ENCODE measurements at regions not wholly inside any gene's neighbourhood (a gene's known extent, or its start where the extent isn't known, plus 50 kb on each side); places are given as distances from the start of the nearest gene placed in this dataset.

GRCh38 chr12:33245434-33245833 lies 194.2 kb downstream of the SYT10 start:
- no peaks in the 10 kb centered on the region for H3K9me3 ChIP-seq
- ChIA-PET POLR2A (no interaction called here), CTCF (no interaction called here)
- no peak for TF ChIP-seq CTCF (IDR thresholded peaks at IDR 0.05; ENCODE audit: insufficient read depth in 1 of 2, low read depth in 1 of 2, low read length in 1 of 2, severe bottlenecking in 1 of 2, unreplicated experiment in 1 of 2)
- peaks cover 18% of the 10 kb centered on the region for H3K4me1 ChIP-seq
- H3K4me1 Mint-ChIP-seq (ENCODE audit: low read depth, unreplicated experiment) = peaks cover 11% of the 10 kb centered on the region
- DNase-seq = no peak
- no peaks in the 10 kb centered on the region for H3K36me3 ChIP-seq (ENCODE audit: control insufficient read depth, insufficient read depth, low read length)
- no peak overlapping the region for H3K27ac Mint-ChIP-seq (ENCODE audit: unreplicated experiment)
- intact Hi-C loops (cut with micrococcal nuclease; ENCODE audit: unreplicated experiment) = loop anchor here (5.0 kb wide), 1 partner anchor 298 kb away; no protein-coding TSS in a partner anchor
- no peaks in the 10 kb centered on the region for H3K27me3 ChIP-seq (replicated peaks; ENCODE audit: control insufficient read depth, insufficient read depth, low read length)
- no peak overlapping the region for H3K4me3 Mint-ChIP-seq (ENCODE audit: unreplicated experiment)
- no peaks in the 10 kb centered on the region for H3K9me3 Mint-ChIP-seq (ENCODE audit: unreplicated experiment)
- H3K27me3 Mint-ChIP-seq (ENCODE audit: insufficient read depth, unreplicated experiment) = no peaks in the 10 kb centered on the region
- no peak overlapping the region for H3K4me3 ChIP-seq (ENCODE audit: low read depth, low read length)
- BruUV-seq (replicated peaks) = no TSS peak
- no peaks in the 10 kb centered on the region for H3K36me3 Mint-ChIP-seq (ENCODE audit: insufficient read depth, unreplicated experiment)

DNA sequence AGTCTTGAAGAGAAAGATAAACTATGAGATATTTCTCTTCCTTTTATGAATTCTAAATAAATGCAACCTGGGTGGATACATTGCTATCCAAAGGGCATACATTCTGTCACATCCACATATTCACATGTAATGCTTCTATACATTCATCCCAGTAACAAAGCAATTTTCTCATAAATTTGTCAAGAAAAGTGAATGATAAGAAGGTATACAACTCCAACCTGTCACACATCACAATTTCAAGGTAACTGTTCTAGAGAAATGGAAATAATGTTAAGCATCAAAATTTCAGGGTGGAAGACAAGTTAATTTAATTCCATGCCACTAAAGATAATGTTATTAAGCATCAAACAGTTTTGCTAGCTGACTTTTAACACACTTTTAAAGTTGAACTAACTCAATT lies 212.9 kb downstream of the SYT10 start:
- H3K36me3 ChIP-seq (ENCODE audit: control insufficient read depth, insufficient read depth, low read length) = no peaks in the 10 kb centered on the region
- intact Hi-C loops (cut with micrococcal nuclease; ENCODE audit: unreplicated experiment) = no loop called here
- H3K27me3 ChIP-seq (replicated peaks; ENCODE audit: control insufficient read depth, insufficient read depth, low read length) = no peaks in the 10 kb centered on the region
- H3K27me3 Mint-ChIP-seq (ENCODE audit: insufficient read depth, unreplicated experiment) = no peaks in the 10 kb centered on the region
- peaks cover 19% of the 10 kb centered on the region for H3K9me3 Mint-ChIP-seq (ENCODE audit: unreplicated experiment)
- no peak overlapping the region for H3K4me3 ChIP-seq (ENCODE audit: low read depth, low read length)
- no peak overlapping the region for H3K4me3 Mint-ChIP-seq (ENCODE audit: unreplicated experiment)
- no TSS peak for BruUV-seq (replicated peaks)
- no peak overlapping the region for H3K27ac Mint-ChIP-seq (ENCODE audit: unreplicated experiment)
- CTCF ChIA-PET = no interaction called here
- no peaks in the 10 kb centered on the region for H3K4me1 ChIP-seq
- H3K4me1 Mint-ChIP-seq (ENCODE audit: low read depth, unreplicated experiment) = peaks cover 6% of the 10 kb centered on the region
- no peak for DNase-seq
- POLR2A ChIA-PET = no interaction called here
- H3K9me3 ChIP-seq = no peaks in the 10 kb centered on the region
- H3K36me3 Mint-ChIP-seq (ENCODE audit: insufficient read depth, unreplicated experiment) = no peaks in the 10 kb centered on the region
- no peak for TF ChIP-seq CTCF (IDR thresholded peaks at IDR 0.05; ENCODE audit: insufficient read depth in 1 of 2, low read depth in 1 of 2, low read length in 1 of 2, severe bottlenecking in 1 of 2, unreplicated experiment in 1 of 2)

GRCh38 chr12:33223956-33224355 lies 215.7 kb downstream of the SYT10 start:
- Histone ChIP-seq H3K36me3 (ENCODE audit: control insufficient read depth, insufficient read depth, low read length) (no peaks in the 10 kb centered on the region), H3K4me1 (no peaks in the 10 kb centered on the region), H3K27me3 (replicated peaks; ENCODE audit: control insufficient read depth, insufficient read depth, low read length) (no peaks in the 10 kb centered on the region), H3K4me3 (ENCODE audit: low read depth, low read length) (no peak overlapping the region), H3K9me3 (no peaks in the 10 kb centered on the region)
- intact Hi-C loops (cut with micrococcal nuclease; ENCODE audit: unreplicated experiment) = no loop called here
- TF ChIP-seq CTCF (IDR thresholded peaks at IDR 0.05; ENCODE audit: insufficient read depth in 1 of 2, low read depth in 1 of 2, low read length in 1 of 2, severe bottlenecking in 1 of 2, unreplicated experiment in 1 of 2) = no peak
- Mint-ChIP-seq H3K4me1 (ENCODE audit: low read depth, unreplicated experiment) (peaks cover 6% of the 10 kb centered on the region), H3K36me3 (ENCODE audit: insufficient read depth, unreplicated experiment) (no peaks in the 10 kb centered on the region), H3K27ac (ENCODE audit: unreplicated experiment) (no peak overlapping the region), H3K27me3 (ENCODE audit: insufficient read depth, unreplicated experiment) (no peaks in the 10 kb centered on the region), H3K4me3 (ENCODE audit: unreplicated experiment) (no peak overlapping the region), H3K9me3 (ENCODE audit: unreplicated experiment) (peaks cover 21% of the 10 kb centered on the region)
- POLR2A ChIA-PET = no interaction called here
- no TSS peak for BruUV-seq (replicated peaks)
- CTCF ChIA-PET = no interaction called here
- peak in 1 of 2 experiments; percentile 42 for DNase-seq
